ENCODE measurements at regions not wholly inside any gene's neighbourhood (a gene's known extent, or its start where the extent isn't known, plus 50 kb on each side); places are given as distances from the start of the nearest gene placed in this dataset.

GRCh38 chr16:5504064-5504781 lies 406.6 kb upstream of the EEF2KMT start:
- Histone ChIP-seq H3K4me3 (no peak overlapping the region), H3K27me3 (replicated peaks; ENCODE audit: insufficient read depth) (no peaks in the 10 kb centered on the region), H3K4me1 (ENCODE audit: control insufficient read depth in 1 of 2, low read depth in 2 of 2) (no peaks in the 10 kb centered on the region), H3K9me3 (no peaks in the 10 kb centered on the region), H3K27ac (no peak overlapping the region), H3K36me3 (no peaks in the 10 kb centered on the region)
- DNase-seq (ENCODE audit: low spot score) (no peak), ATAC-seq (ENCODE audit: insufficient number of reproducible peaks, low FRiP score, low read depth) (no peak)
- TF ChIP-seq, protein P1, sequence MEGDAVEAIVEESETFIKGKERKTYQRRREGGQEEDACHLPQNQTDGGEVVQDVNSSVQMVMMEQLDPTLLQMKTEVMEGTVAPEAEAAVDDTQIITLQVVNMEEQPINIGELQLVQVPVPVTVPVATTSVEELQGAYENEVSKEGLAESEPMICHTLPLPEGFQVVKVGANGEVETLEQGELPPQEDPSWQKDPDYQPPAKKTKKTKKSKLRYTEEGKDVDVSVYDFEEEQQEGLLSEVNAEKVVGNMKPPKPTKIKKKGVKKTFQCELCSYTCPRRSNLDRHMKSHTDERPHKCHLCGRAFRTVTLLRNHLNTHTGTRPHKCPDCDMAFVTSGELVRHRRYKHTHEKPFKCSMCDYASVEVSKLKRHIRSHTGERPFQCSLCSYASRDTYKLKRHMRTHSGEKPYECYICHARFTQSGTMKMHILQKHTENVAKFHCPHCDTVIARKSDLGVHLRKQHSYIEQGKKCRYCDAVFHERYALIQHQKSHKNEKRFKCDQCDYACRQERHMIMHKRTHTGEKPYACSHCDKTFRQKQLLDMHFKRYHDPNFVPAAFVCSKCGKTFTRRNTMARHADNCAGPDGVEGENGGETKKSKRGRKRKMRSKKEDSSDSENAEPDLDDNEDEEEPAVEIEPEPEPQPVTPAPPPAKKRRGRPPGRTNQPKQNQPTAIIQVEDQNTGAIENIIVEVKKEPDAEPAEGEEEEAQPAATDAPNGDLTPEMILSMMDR (IDR thresholded peaks at IDR 0.05), result no peak

- H3K4me3 ChIP-seq, result no peak overlapping the region
These were observed 405.3 kb upstream of the EEF2KMT start for GRCh38 chr16:5502944-5503343.

DNA sequence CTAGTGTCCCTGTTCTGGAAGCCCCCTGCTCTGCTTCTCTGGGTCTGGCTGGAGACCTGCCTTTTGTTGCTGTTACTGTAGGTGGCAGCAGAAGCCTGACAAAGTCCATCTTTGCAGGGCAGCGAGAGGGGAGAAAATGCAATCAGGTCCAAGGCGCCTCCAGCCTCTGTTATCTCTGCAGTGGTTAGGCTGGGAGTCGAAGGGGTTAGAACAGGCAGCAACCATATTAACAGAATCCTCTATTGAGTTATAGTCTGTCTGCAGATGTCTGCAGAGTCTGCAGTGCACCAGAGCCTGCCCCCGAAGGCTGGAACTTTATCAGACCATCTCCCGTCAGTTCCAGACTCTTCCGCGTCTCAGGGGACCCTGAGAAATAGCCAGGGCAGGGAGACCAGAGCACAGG lies 404.9 kb upstream of the EEF2KMT start:
- Histone ChIP-seq H3K36me3 (no peaks in the 10 kb centered on the region), H3K27me3 (replicated peaks; ENCODE audit: insufficient read depth) (no peaks in the 10 kb centered on the region), H3K27ac (no peak overlapping the region), H3K4me1 (ENCODE audit: control insufficient read depth in 1 of 2, low read depth in 2 of 2) (no peaks in the 10 kb centered on the region), H3K4me3 (no peak overlapping the region), H3K9me3 (no peaks in the 10 kb centered on the region)
- ATAC-seq (ENCODE audit: insufficient number of reproducible peaks, low FRiP score, low read depth), result no peak
- no peak for DNase-seq (ENCODE audit: low spot score)
- TF ChIP-seq, protein P1 (IDR thresholded peaks at IDR 0.05), result no peak

More at GRCh38 chr16:5502944-5503343, 405.3 kb upstream of the EEF2KMT start:
- Histone ChIP-seq H3K9me3 (no peaks in the 10 kb centered on the region), H3K36me3 (no peaks in the 10 kb centered on the region), H3K4me1 (ENCODE audit: control insufficient read depth in 1 of 2, low read depth in 2 of 2) (no peaks in the 10 kb centered on the region), H3K27me3 (replicated peaks; ENCODE audit: insufficient read depth) (no peaks in the 10 kb centered on the region), H3K27ac (no peak overlapping the region)
- ATAC-seq (ENCODE audit: insufficient number of reproducible peaks, low FRiP score, low read depth) (no peak), DNase-seq (ENCODE audit: low spot score) (no peak)
- TF ChIP-seq, protein P1 (IDR thresholded peaks at IDR 0.05), result no peak

GRCh38 chr16:5500526-5500925 lies 402.9 kb upstream of the EEF2KMT start:
- ATAC-seq (ENCODE audit: insufficient number of reproducible peaks, low FRiP score, low read depth) (no peak), DNase-seq (ENCODE audit: low spot score) (no peak)
- H3K36me3 ChIP-seq, result no peaks in the 10 kb centered on the region
- no peak overlapping the region for H3K4me3 ChIP-seq
- H3K9me3 ChIP-seq, result no peaks in the 10 kb centered on the region
- TF ChIP-seq, protein P1 (IDR thresholded peaks at IDR 0.05), result no peak
- H3K27me3 ChIP-seq (replicated peaks; ENCODE audit: insufficient read depth), result no peaks in the 10 kb centered on the region
- H3K27ac ChIP-seq, result no peak overlapping the region
- no peaks in the 10 kb centered on the region for H3K4me1 ChIP-seq (ENCODE audit: control insufficient read depth in 1 of 2, low read depth in 2 of 2)

DNA sequence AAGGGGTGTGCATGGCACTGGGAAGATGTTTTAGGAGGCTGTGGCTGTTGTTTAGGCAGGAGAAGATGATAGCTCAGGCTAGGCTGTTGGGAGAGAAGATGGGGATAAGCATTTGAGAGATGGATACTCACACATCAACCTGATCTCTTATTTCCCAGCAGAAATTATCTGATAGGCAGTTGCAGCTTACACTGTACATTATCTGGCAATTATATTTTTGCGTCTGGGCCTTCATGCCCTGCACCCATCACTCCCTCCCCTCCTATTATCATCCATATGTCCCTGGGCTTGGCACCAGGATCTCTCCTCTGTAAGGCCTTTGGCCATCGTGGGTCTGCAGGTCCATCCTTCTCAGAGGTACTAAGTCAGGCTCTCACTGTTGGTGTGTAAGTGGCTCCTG lies 401.0 kb upstream of the EEF2KMT start:
- Histone ChIP-seq H3K4me3 (no peak overlapping the region), H3K9me3 (no peaks in the 10 kb centered on the region), H3K27ac (no peak overlapping the region), H3K36me3 (no peaks in the 10 kb centered on the region), H3K27me3 (replicated peaks; ENCODE audit: insufficient read depth) (no peaks in the 10 kb centered on the region), H3K4me1 (ENCODE audit: control insufficient read depth in 1 of 2, low read depth in 2 of 2) (no peaks in the 10 kb centered on the region)
- ATAC-seq (ENCODE audit: insufficient number of reproducible peaks, low FRiP score, low read depth) (no peak), DNase-seq (ENCODE audit: low spot score) (no peak)
- TF ChIP-seq, protein P1 (IDR thresholded peaks at IDR 0.05), result no peak

All from thoracic aorta (tissue), 2 donors.